H1 (cell line): ENCODE measurements at regions not wholly inside any gene's neighbourhood (a gene's known extent, or its start where the extent isn't known, plus 50 kb on each side); places are given as distances from the start of the nearest gene placed in this dataset.

Source experiments
- CTCF ChIA-PET: fragments of 300-600 bp; sonication (Branson Sonifier 250); formaldehyde crosslinking; loops from one replicate; lab custom pipeline; 2021; ENCODE audit not compliant: partially characterized antibody; lab: Charles Lee
- POLR2A ChIA-PET: fragments of 300-600 bp; sonication (Branson Sonifier 250); formaldehyde crosslinking; loops from one replicate; lab custom pipeline; 2021; ENCODE audit warnings: inconsistent platforms; ENCODE audit not compliant: partially characterized antibody; lab: Charles Lee
- DNase-seq, 2 experiments: peaks; one replicate each; pipeline versions ENCODE4 v3.0.0 to v3.0.0-alpha.2; 2010 to 2022; ENCODE audit warnings: low spot score in 2 of 2, low read depth in 1 of 2, mixed read lengths in 1 of 2
- FAIRE-seq: peaks from 2 replicates; lab custom pipeline; 2011; peaks lifted over from hg19 to GRCh38; lab: Jason Lieb, UNC
- H2AFZ ChIP-seq: 2 replicates; pipeline ENCODE4 v1.8.1; 2012; ENCODE audit warnings: low read length, inconsistent platforms
- H2AK5ac ChIP-seq: 2 replicates; pipeline ENCODE4 v1.6.1; 2013; ENCODE audit warnings: low read depth, low read length
- H2BK120ac ChIP-seq: replicated peaks from 2 replicates; pipeline ENCODE3; 2013; ENCODE audit warnings: low read depth, low read length, inconsistent platforms
- H2BK12ac ChIP-seq: 2 replicates; pipeline ENCODE4 v1.6.1; 2013; ENCODE audit warnings: low read depth, low read length
- H2BK15ac ChIP-seq: 2 replicates; pipeline ENCODE4 v1.6.1; 2013; ENCODE audit warnings: low read length
- H2BK20ac ChIP-seq: 2 replicates; pipeline ENCODE4 v1.6.1; 2013; ENCODE audit warnings: low read length
- H2BK5ac ChIP-seq: 2 replicates; pipeline ENCODE4 v1.6.1; 2013; ENCODE audit warnings: low read depth, low read length
- H3K14ac ChIP-seq: 2 replicates; pipeline ENCODE4 v1.6.1; 2013; ENCODE audit warnings: inconsistent platforms; ENCODE audit not compliant: insufficient read length
- H3K18ac ChIP-seq: 2 replicates; pipeline ENCODE4 v1.6.1; 2013; ENCODE audit warnings: low read length; ENCODE audit errors: extremely low read depth
- H3K23ac ChIP-seq: 2 replicates; pipeline ENCODE4 v1.6.1; 2013; ENCODE audit warnings: inconsistent platforms; ENCODE audit not compliant: insufficient read length
- H3K23me2 ChIP-seq: 2 replicates; pipeline ENCODE4 v1.6.1; 2013; ENCODE audit warnings: low read depth, low read length
- H3K27ac ChIP-seq: 2 replicates; pipeline ENCODE4 v1.6.1; 2011; ENCODE audit warnings: low read depth, low read length, inconsistent platforms
- H3K27me3 ChIP-seq, 4 experiments: replicated peaks in 1 of 4; 1 replicate in 1 of 4; 2 replicates in 3 of 4; pipeline versions ENCODE4 v1.6.1 to v1.8.1; 2011 to 2013; ENCODE audit warnings: low read length in 3 of 4, mild to moderate bottlenecking in 3 of 4, inconsistent platforms in 2 of 4, mixed read lengths in 2 of 4, moderate library complexity in 1 of 4; ENCODE audit not compliant: control insufficient read depth in 3 of 4, insufficient read depth in 3 of 4; ENCODE audit errors: extremely low read depth in 1 of 4
- H3K36me3 ChIP-seq, 4 experiments: 2 replicates each; pipeline versions ENCODE4 v1.6.1 to v1.8.1; 2011 to 2013; ENCODE audit warnings: mild to moderate bottlenecking in 4 of 4, low read length in 3 of 4, moderate library complexity in 2 of 4, control low read depth in 1 of 4, inconsistent platforms in 1 of 4; ENCODE audit not compliant: insufficient read depth in 4 of 4, control insufficient read depth in 2 of 4
- H3K4ac ChIP-seq: replicated peaks from 2 replicates; pipeline ENCODE3; 2013; ENCODE audit warnings: low read length, low read depth, mixed read lengths, inconsistent platforms; ENCODE audit not compliant: insufficient read length
- H3K4me1 ChIP-seq, 4 experiments: replicated peaks in 1 of 4; 1 replicate in 1 of 4; 2 replicates in 3 of 4; pipeline versions ENCODE4 v1.6.1 to v1.8.1; 2011 to 2013; ENCODE audit warnings: low read length in 3 of 4, inconsistent platforms in 2 of 4, mixed read lengths in 1 of 4; ENCODE audit not compliant: insufficient read depth in 4 of 4, control insufficient read depth in 3 of 4
- H3K4me2 ChIP-seq, 2 experiments: 2 replicates each; pipeline versions ENCODE4 v1.6.1 to v1.8.1; 2011 to 2013; ENCODE audit warnings: low read depth in 2 of 2, low read length in 2 of 2, control low read depth in 1 of 2, inconsistent platforms in 1 of 2, mild to moderate bottlenecking in 1 of 2; ENCODE audit not compliant: insufficient read depth in 1 of 2
- H3K4me3 ChIP-seq, 4 experiments: fragments of 200-600, 300-600 bp in 1 of 4; sonication (generic), shearing (Covaris generic), sonication (Bioruptor Twin) in 1 of 4; 2 replicates each; pipeline versions ENCODE4 v1.5.1 to v1.8.1; 2011 to 2016; ENCODE audit warnings: low read length in 4 of 4, low read depth in 3 of 4, control low read depth in 2 of 4, inconsistent platforms in 2 of 4, mild to moderate bottlenecking in 2 of 4, mixed read lengths in 1 of 4, moderate library complexity in 1 of 4; ENCODE audit not compliant: insufficient read depth in 2 of 4; ENCODE audit errors: extremely low read depth in 1 of 4
- H3K56ac ChIP-seq: replicated peaks from 2 replicates; pipeline ENCODE3; 2013; ENCODE audit warnings: low read depth, mild to moderate bottlenecking, mixed read lengths, low read length, inconsistent platforms; ENCODE audit not compliant: insufficient read length
- H3K79me1 ChIP-seq: 2 replicates; pipeline ENCODE4 v1.6.1; 2013; ENCODE audit warnings: low read depth, low read length, control low read depth
- H3K79me2 ChIP-seq, 2 experiments: 2 replicates each; pipeline versions ENCODE4 v1.6.1 to v1.8.1; 2012 to 2013; ENCODE audit warnings: low read length in 2 of 2, mild to moderate bottlenecking in 2 of 2, inconsistent platforms in 1 of 2; ENCODE audit not compliant: insufficient read depth in 2 of 2, control insufficient read depth in 1 of 2
- H3K9ac ChIP-seq, 4 experiments: replicated peaks in 1 of 4; 1 replicate in 1 of 4; 2 replicates in 3 of 4; pipeline versions ENCODE4 v1.6.1 to v1.8.1; 2011 to 2013; ENCODE audit warnings: low read depth in 3 of 4, low read length in 3 of 4, control low read depth in 2 of 4, mild to moderate bottlenecking in 2 of 4, moderate library complexity in 2 of 4, inconsistent platforms in 1 of 4; ENCODE audit errors: extremely low read depth in 1 of 4
- H3K9me3 ChIP-seq, 2 experiments: 2 replicates each; pipeline versions ENCODE4 v1.6.1 to v1.8.1; 2012 to 2013; ENCODE audit warnings: mild to moderate bottlenecking in 2 of 2, moderate library complexity in 2 of 2, control low read depth in 1 of 2, inconsistent platforms in 1 of 2, low read depth in 1 of 2, low read length in 1 of 2, mixed read lengths in 1 of 2; ENCODE audit not compliant: insufficient read depth in 2 of 2
- H4K20me1 ChIP-seq, 2 experiments: replicated peaks in 1 of 2; 2 replicates each; pipeline versions ENCODE3 to v1.8.1; 2011 to 2013; ENCODE audit warnings: inconsistent platforms in 2 of 2, low read length in 2 of 2, mild to moderate bottlenecking in 1 of 2; ENCODE audit not compliant: insufficient read depth in 2 of 2, control insufficient read depth in 1 of 2
- H4K5ac ChIP-seq: 2 replicates; pipeline ENCODE4 v1.6.1; 2013; ENCODE audit warnings: low read length, low read depth, mixed read lengths, inconsistent platforms; ENCODE audit not compliant: insufficient read length
- H4K8ac ChIP-seq: 2 replicates; pipeline ENCODE4 v1.8.0; 2013; ENCODE audit warnings: mild to moderate bottlenecking, moderate library complexity, low read length, inconsistent platforms; ENCODE audit not compliant: insufficient read depth; ENCODE audit errors: extremely low read depth
- H4K91ac ChIP-seq: replicated peaks from 2 replicates; pipeline ENCODE3; 2013; ENCODE audit warnings: low read length, mixed read lengths, inconsistent platforms; ENCODE audit not compliant: insufficient read length
- ASH2L ChIP-seq: fragments of 200-600, 300-600 bp; sonication (generic); IDR thresholded peaks from one replicate; pipeline ENCODE4 v1.7.1; 2017; ENCODE audit warnings: low read length
- BRCA1 ChIP-seq: IDR thresholded peaks from 2 replicates; pipeline ENCODE4 v1.6.1; 2012; ENCODE audit warnings: low read depth, low read length, improper control_type of control experiment
- CHD1 ChIP-seq: IDR thresholded peaks from 2 replicates; pipeline ENCODE4 v1.6.1; 2012; ENCODE audit warnings: low read depth, low read length, improper control_type of control experiment
- CHD2 ChIP-seq: IDR thresholded peaks from 2 replicates; pipeline ENCODE4 v1.6.1; 2012; ENCODE audit warnings: low read length, improper control_type of control experiment
- CTBP2 ChIP-seq: IDR thresholded peaks from 2 replicates; pipeline ENCODE4 v1.7.0; 2011; ENCODE audit warnings: borderline replicate concordance, mild to moderate bottlenecking, moderate library complexity, mixed read lengths, low read length; ENCODE audit not compliant: insufficient read depth, insufficient read length
- HDAC6 ChIP-seq: IDR thresholded peaks from one replicate; pipeline ENCODE4 v1.7.1; 2012; ENCODE audit warnings: low read depth, mild to moderate bottlenecking, inconsistent platforms, low read length, moderate library complexity
- KDM4A ChIP-seq: IDR thresholded peaks from one replicate; pipeline ENCODE4 v1.7.1; 2012; ENCODE audit warnings: low read depth, mild to moderate bottlenecking, moderate library complexity, low read length, inconsistent platforms; ENCODE audit not compliant: severe bottlenecking
- NANOG ChIP-seq: IDR thresholded peaks from 2 replicates; pipeline ENCODE4 v1.6.1; 2011; ENCODE audit warnings: low read length, low read depth, mild to moderate bottlenecking, inconsistent platforms; ENCODE audit not compliant: insufficient read depth, poor library complexity, severe bottlenecking
- POLR2A ChIP-seq, 2 experiments: IDR thresholded peaks; 1 replicate in 1 of 2; 2 replicates in 1 of 2; pipeline ENCODE4 v1.6.1; 2011; ENCODE audit warnings: low read depth in 2 of 2, low read length in 2 of 2, mild to moderate bottlenecking in 2 of 2; ENCODE audit errors: control extremely low read depth in 1 of 2
- RNF2 ChIP-seq: fragments of 200-900, 300-1000 bp; sonication (generic); IDR thresholded peaks from 2 replicates; pipeline ENCODE4 v1.7.1; 2016; ENCODE audit warnings: borderline replicate concordance, low read depth, mild to moderate bottlenecking, antibody characterized with exemption, low read length; ENCODE audit not compliant: poor library complexity, severe bottlenecking; ENCODE audit errors: missing control alignments
- SP2 ChIP-seq: IDR thresholded peaks from 2 replicates; pipeline ENCODE4 v1.6.1; 2012; ENCODE audit warnings: mild to moderate bottlenecking, low read length, inconsistent platforms
- TBP ChIP-seq: IDR thresholded peaks from 2 replicates; pipeline ENCODE4 v1.6.1; 2011; ENCODE audit warnings: low read depth, low read length, improper control_type of control experiment
- TCF12 ChIP-seq: IDR thresholded peaks from 2 replicates; pipeline ENCODE4 v1.6.1; 2011; ENCODE audit warnings: low read depth, mild to moderate bottlenecking, low read length
- WGBS, 2 experiments: shearing (Covaris generic) in 1 of 2; methylation state at CpG; one replicate each; pipeline versions ENCODE4 v1.1.6 to v1.1.7; 2013 to 2015; ENCODE audit warnings: low lambda C conversion rate in 2 of 2, mixed read lengths in 2 of 2, inconsistent platforms in 1 of 2, low coverage in 1 of 2, missing lambda C conversion rate in 1 of 2; ENCODE audit not compliant: insufficient replicate concordance in 2 of 2, insufficient coverage in 1 of 2, insufficient read length in 1 of 2; ENCODE audit errors: extremely low coverage in 1 of 2, missing lambda C conversion rate in 1 of 2; 5-methylcytosine and 5-hydroxymethylcytosine counted together
- TF ChIP-seq, protein P1 (sequence below): IDR thresholded peaks from 2 replicates; pipeline ENCODE4 v1.6.1; 2012; ENCODE audit warnings: inconsistent platforms
- TF ChIP-seq, protein P2 (sequence below): IDR thresholded peaks from 2 replicates; pipeline ENCODE4 v1.6.1; 2011; ENCODE audit warnings: low read depth, mild to moderate bottlenecking, low read length; ENCODE audit not compliant: insufficient read depth

DNA sequence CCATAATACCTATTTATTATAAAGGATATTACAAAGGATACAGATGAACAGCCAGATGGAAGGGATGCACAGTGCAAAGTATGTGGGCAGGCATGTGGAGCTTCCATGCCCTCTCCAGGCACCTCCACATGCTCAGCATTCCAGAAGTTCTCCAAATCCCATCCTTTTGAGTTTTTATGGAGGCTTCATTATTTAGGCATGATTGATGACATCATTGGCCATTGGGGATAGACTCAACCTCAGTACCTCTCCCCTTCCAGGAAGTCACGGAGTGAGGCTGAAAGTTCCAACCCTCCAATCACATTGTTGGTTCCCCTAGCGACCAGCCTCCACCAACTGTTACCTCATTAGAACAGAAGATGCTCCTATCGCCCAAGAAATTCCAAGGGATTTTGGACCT lies 156.4 kb downstream of the ATP23 start:
- Histone ChIP-seq H3K36me3 (no peaks in the 10 kb centered on the region), H3K14ac (no peak overlapping the region), H3K4me2 (no peak overlapping the region), H3K9ac (no peak overlapping the region), H2BK5ac (no peak overlapping the region), H3K23ac (no peak overlapping the region), H2AK5ac (no peak overlapping the region), H3K4me1 (no peaks in the 10 kb centered on the region), H4K20me1 (no peaks in the 10 kb centered on the region), H2BK15ac (no peak overlapping the region), H4K5ac (no peak overlapping the region), H2AFZ (no peak overlapping the region), H2BK20ac (no peak overlapping the region), H3K79me1 (no peaks in the 10 kb centered on the region), H3K18ac (no peak overlapping the region)
- DNase-seq = no peak
- POLR2A ChIA-PET = no interaction called here
- FAIRE-seq = no peak
- 100% methylated on average over 3 of the region's 3 CpGs; no CpG with 5 or more reads in 1 of the 2 experiments for WGBS, 2 experiments
- TF ChIP-seq, protein P1, sequence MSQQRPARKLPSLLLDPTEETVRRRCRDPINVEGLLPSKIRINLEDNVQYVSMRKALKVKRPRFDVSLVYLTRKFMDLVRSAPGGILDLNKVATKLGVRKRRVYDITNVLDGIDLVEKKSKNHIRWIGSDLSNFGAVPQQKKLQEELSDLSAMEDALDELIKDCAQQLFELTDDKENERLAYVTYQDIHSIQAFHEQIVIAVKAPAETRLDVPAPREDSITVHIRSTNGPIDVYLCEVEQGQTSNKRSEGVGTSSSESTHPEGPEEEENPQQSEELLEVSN = no peak
- TF ChIP-seq SP2 (no peak), CHD1 (no peak), HDAC6 (no peak), BRCA1 (no peak), RNF2 (no peak), ASH2L (no peak), TCF12 (no peak), KDM4A (no peak), CTBP2 (no peak), POLR2A (IDR thresholded peaks at IDR 0.05; ENCODE audit: control extremely low read depth in 1 of 2, low read depth in 2 of 2, low read length in 2 of 2) (no peak), CHD2 (no peak), NANOG (no peak), TBP (no peak)
- TF ChIP-seq, protein P2, sequence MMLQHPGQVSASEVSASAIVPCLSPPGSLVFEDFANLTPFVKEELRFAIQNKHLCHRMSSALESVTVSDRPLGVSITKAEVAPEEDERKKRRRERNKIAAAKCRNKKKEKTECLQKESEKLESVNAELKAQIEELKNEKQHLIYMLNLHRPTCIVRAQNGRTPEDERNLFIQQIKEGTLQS = no peak
- TF ChIP-seq, all 59 proteins: peak for 0
- Histone ChIP-seq H3K56ac (no peak overlapping the region), H4K91ac (no peak overlapping the region), H3K27me3 (no peaks in the 10 kb centered on the region), H2BK120ac (no peak overlapping the region), H4K8ac (no peak overlapping the region), H3K27ac (no peak overlapping the region), H3K4ac (no peak overlapping the region), H3K4me3 (no peak overlapping the region), H3K79me2 (no peaks in the 10 kb centered on the region), H2BK12ac (no peak overlapping the region), H3K23me2 (no peaks in the 10 kb centered on the region), H3K9me3 (no peaks in the 10 kb centered on the region; a peak in 1 of 4 replicates)
- CTCF ChIA-PET = no interaction called here
